ENCODE measurements at regions not wholly inside any gene's neighbourhood (a gene's known extent, or its start where the extent isn't known, plus 50 kb on each side); places are given as distances from the start of the nearest gene placed in this dataset.

GRCh38 chr5:1692381-1692780, 107.3 kb downstream of the MRPL36 start:
- TF ChIP-seq ZNF565 (CRISPR knock-in tag; conservative IDR thresholded peaks at IDR 0.05; ENCODE audit: low read depth) (no peak), ZNF8 (CRISPR knock-in tag; IDR thresholded peaks at IDR 0.05) (no peak), ZFP30 (CRISPR knock-in tag; IDR thresholded peaks at IDR 0.05) (no peak), PATZ1 (CRISPR knock-in tag; IDR thresholded peaks at IDR 0.05; ENCODE audit: borderline replicate concordance) (no peak), ZFP3 (CRISPR knock-in tag; IDR thresholded peaks at IDR 0.05) (no peak), OSR1 (CRISPR knock-in tag; IDR thresholded peaks at IDR 0.05) (no peak), TOX (CRISPR knock-in tag; IDR thresholded peaks at IDR 0.05; ENCODE audit: borderline replicate concordance) (no peak)
